Naive B cell (primary cell): ENCODE measurements at regions not wholly inside any gene's neighbourhood (a gene's known extent, or its start where the extent isn't known, plus 50 kb on each side); places are given as distances from the start of the nearest gene placed in this dataset.
"Not testable (repeated sequence)": the region's sequence is repeated elsewhere in the genome, so short reads cannot be mapped to it uniquely, and the experiment has no call there.

ENCODE experiments used
- ATAC-seq, 2 donors: fragments of 150-1000 bp; cut with Tn5 transposase; 2 replicates each; pipeline ENCODE4 v1.10.0; 2021; ENCODE audit warnings: low read depth in 2 of 2, mild to moderate bottlenecking in 2 of 2, moderate library complexity in 2 of 2
- DNase-seq: peaks from one replicate; pipeline ENCODE4 v3.0.0; 2022
- H3K27ac Mint-ChIP-seq, 6 donors: one replicate each; pipeline ENCODE4 v1.8.0; 2020 to 2022; ENCODE audit warnings: mild to moderate bottlenecking in 6 of 6, mixed read lengths in 6 of 6, moderate library complexity in 5 of 6, inconsistent platforms in 2 of 6
- H3K27me3 Mint-ChIP-seq, 3 donors: one replicate each; pipeline ENCODE4 v1.8.0; 2021 to 2022; ENCODE audit warnings: mixed read lengths in 3 of 3, mild to moderate bottlenecking in 1 of 3
- H3K36me3 Mint-ChIP-seq, 2 donors: one replicate each; pipeline ENCODE4 v1.8.0; 2020 to 2022; ENCODE audit warnings: mixed read lengths in 2 of 2, inconsistent platforms in 1 of 2, mild to moderate bottlenecking in 1 of 2
- H3K4me1 Mint-ChIP-seq, 3 donors: one replicate each; pipeline ENCODE4 v1.8.0; 2020 to 2022; ENCODE audit warnings: mixed read lengths in 3 of 3, inconsistent platforms in 1 of 3, mild to moderate bottlenecking in 1 of 3, moderate library complexity in 1 of 3
- H3K4me3 Mint-ChIP-seq, 8 donors: one replicate each; pipeline ENCODE4 v1.8.0; 2020 to 2022; ENCODE audit warnings: mild to moderate bottlenecking in 8 of 8, mixed read lengths in 8 of 8, moderate library complexity in 8 of 8, inconsistent platforms in 2 of 8
- H3K9me3 Mint-ChIP-seq, 7 donors: one replicate each; pipeline ENCODE4 v1.8.0; 2020 to 2022; ENCODE audit warnings: mixed read lengths in 7 of 7, mild to moderate bottlenecking in 5 of 7, inconsistent platforms in 2 of 7, moderate library complexity in 1 of 7

DNA sequence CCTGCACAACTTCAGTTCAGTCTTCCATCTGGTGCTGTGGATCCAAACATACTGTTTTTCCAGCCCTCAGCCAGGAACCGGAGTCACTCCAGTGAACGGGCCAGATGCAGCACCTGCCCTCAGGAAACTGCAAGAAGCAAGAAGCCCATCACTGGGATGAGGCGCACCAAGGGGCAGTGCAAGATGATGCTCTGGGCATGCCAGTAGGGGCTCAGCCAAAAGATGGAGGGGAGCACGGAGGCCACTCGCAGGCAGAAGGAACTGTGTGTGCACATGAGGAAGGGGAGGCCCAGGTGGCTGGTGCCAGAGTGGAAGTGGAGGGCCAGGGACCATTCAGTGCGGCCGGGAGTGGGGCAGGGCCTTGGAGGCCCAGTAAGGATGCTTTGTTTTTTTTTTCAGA lies 161.7 kb upstream of the MAMLD1 start:
- Mint-ChIP-seq H3K27ac (no peak overlapping the region), H3K4me1 (peaks cover 0 to 5% (median 0%) of the 10 kb centered on the region in 3 donors), H3K27me3 (no peaks in the 10 kb centered on the region), H3K9me3 (peaks cover 0 to 2% (median 0%) of the 10 kb centered on the region in 7 donors), H3K36me3 (no peaks in the 10 kb centered on the region), H3K4me3 (no peak overlapping the region)
- no peak for ATAC-seq
- no peak for DNase-seq

DNA sequence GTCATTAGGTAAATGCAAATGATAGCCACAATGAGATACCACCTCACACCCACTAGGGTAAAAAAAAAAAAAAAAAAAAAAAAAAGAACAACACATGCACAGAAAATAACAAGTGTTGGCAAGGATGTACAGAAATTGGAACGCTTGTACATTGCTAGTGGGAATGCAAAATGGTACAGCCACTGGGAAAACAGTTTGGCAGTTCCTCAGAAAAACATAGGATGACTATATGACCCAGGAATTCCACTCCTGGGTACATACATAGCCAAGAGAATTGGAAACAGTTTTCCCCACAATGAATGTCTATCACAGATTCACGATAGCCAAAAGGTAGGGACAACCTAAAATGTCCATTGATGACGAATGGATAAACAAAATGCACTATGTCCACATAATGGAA lies 161.3 kb upstream of the MAMLD1 start:
- ATAC-seq (no peak), DNase-seq (no peak)
- Mint-ChIP-seq H3K27me3 (no peaks in the 10 kb centered on the region), H3K9me3 (peaks cover 0 to 2% (median 0%) of the 10 kb centered on the region in 7 donors), H3K36me3 (no peaks in the 10 kb centered on the region), H3K4me3 (no peak overlapping the region), H3K4me1 (peaks cover 0 to 5% (median 0%) of the 10 kb centered on the region in 3 donors), H3K27ac (no peak overlapping the region)

DNA sequence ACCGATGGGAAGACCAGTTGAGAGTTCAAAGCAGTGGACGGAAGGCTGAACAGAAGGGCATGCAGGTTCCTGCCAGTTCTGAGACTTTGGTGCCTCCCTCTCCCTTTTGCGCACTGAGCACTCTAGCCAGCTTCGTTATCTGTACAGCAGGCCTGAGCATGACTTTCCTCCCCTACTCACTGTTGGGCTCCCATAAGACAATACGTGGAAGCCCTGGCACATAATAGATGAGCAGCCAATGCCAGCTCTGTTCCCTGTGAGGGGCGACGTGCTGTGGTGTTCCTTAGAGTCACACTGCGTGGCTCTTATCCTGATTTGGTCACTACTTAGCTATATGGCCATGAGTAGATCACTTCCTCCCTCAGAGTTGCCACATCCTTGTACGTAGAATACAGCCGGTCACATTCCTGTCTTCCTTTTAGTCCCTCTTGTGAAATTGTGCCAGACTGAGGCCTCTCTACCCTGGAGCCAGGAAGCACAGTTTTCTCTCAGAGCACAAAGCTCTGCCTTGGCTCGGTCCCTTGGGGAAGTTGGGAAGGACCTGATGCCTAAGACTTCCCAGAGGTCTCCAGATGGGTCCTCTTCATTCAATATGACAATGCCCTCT lies 160.4 kb upstream of the MAMLD1 start:
- Mint-ChIP-seq H3K4me1 (peaks cover 0 to 5% (median 0%) of the 10 kb centered on the region in 3 donors), H3K27me3 (no peaks in the 10 kb centered on the region), H3K9me3 (peaks cover 0 to 2% (median 0%) of the 10 kb centered on the region in 7 donors), H3K27ac (no peak overlapping the region), H3K36me3 (no peaks in the 10 kb centered on the region), H3K4me3 (no peak overlapping the region)
- no peak for ATAC-seq
- DNase-seq, result no peak

DNA sequence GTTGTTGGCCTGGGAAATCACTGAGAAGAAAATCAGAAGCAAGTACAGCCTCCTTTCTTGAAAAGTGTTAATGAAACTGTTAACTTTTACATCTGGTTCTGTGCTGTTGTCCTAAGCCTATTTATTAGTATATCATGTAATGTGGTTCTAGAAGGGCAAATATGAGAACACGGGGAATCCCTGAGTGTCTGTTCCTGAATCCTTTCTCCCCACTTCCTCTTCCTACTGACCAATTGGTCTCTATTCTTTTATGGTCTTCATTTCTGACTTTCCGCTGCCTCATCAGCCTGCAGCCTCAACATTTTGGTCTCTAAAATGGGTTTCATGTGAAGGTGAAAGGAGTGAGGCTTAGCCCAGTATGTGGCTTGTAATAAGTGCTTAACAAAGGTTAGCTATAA lies 159.9 kb upstream of the MAMLD1 start:
- H3K4me3 Mint-ChIP-seq, result no peak overlapping the region
- DNase-seq, result no peak
- no peak overlapping the region for H3K27ac Mint-ChIP-seq
- H3K36me3 Mint-ChIP-seq, result no peaks in the 10 kb centered on the region
- H3K9me3 Mint-ChIP-seq, result peaks cover 0 to 2% (median 0%) of the 10 kb centered on the region in 7 donors
- H3K4me1 Mint-ChIP-seq, result peaks cover 0 to 5% (median 0%) of the 10 kb centered on the region in 3 donors
- no peak for ATAC-seq
- no peaks in the 10 kb centered on the region for H3K27me3 Mint-ChIP-seq

DNA sequence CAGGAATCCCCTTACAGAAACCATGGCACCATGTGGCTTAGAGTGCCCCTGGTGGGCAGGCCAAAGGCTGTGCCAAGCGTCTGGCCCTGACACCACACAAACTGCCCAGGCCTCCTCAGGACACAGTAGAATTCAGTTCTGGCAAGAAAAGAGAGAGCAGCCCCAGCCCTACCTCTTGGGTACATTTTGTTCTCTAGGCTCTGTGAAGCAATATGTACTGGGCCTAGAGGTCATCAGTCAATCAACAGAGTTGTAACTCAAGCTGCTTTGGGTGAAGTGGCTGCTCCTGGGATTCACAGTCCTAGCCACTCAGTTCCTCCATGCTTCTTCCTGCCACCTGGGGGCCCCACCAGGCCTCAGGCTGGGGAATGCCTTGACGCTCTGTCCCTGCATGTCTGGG lies 158.1 kb upstream of the MAMLD1 start:
- Mint-ChIP-seq H3K27ac (peak overlapping the region in 2 of 6 donors; percentile 66 to 77), H3K4me3 (no peak overlapping the region), H3K9me3 (peaks cover 0 to 2% (median 0%) of the 10 kb centered on the region in 7 donors), H3K4me1 (peaks cover 0 to 5% (median 0%) of the 10 kb centered on the region in 3 donors), H3K27me3 (no peaks in the 10 kb centered on the region), H3K36me3 (no peaks in the 10 kb centered on the region)
- ATAC-seq (no peak), DNase-seq (no peak)

DNA sequence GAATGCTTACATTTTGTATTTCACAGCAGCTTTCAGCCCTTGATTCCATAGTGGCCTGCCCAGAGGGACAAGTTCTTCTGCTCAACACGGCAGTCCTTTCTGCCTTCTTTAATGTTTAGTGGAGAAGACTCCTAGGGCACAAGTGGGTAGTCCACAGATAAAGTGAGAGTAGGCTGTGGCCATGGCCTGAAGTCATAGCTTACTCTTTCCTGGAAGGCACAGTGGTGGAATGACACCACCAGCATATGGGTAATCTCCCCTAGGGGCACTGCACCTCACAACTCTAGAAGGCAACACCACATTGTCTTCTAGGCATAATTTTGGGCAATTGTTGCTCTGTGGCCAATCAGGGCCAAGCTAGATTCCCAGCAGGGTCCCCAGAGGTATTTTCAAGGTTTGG lies 155.4 kb upstream of the MAMLD1 start:
- Mint-ChIP-seq H3K36me3 (no peaks in the 10 kb centered on the region), H3K27ac (no peak overlapping the region), H3K27me3 (no peaks in the 10 kb centered on the region), H3K4me3 (no peak overlapping the region), H3K9me3 (peaks cover 0 to 2% (median 0%) of the 10 kb centered on the region in 7 donors), H3K4me1 (no peaks in the 10 kb centered on the region)
- DNase-seq (no peak), ATAC-seq (no peak)

DNA sequence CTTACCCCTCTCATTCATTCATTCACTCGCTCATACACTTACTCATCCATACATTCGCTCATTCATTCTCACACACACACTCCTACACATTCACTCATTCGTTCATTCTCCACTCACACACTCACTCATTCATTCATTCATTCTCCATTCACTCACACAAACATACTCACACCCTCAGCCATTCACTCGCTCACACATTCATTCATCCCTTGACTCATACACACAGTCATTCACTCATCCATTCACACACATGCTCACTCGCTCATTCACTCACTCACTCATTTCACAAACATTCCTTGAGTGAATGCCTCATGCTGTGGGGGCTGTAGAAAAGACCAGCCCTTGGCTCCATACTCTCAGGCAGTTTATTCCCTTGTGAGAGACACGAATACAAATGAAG lies 151.1 kb upstream of the MAMLD1 start:
- no peaks in the 10 kb centered on the region for H3K36me3 Mint-ChIP-seq

DNA sequence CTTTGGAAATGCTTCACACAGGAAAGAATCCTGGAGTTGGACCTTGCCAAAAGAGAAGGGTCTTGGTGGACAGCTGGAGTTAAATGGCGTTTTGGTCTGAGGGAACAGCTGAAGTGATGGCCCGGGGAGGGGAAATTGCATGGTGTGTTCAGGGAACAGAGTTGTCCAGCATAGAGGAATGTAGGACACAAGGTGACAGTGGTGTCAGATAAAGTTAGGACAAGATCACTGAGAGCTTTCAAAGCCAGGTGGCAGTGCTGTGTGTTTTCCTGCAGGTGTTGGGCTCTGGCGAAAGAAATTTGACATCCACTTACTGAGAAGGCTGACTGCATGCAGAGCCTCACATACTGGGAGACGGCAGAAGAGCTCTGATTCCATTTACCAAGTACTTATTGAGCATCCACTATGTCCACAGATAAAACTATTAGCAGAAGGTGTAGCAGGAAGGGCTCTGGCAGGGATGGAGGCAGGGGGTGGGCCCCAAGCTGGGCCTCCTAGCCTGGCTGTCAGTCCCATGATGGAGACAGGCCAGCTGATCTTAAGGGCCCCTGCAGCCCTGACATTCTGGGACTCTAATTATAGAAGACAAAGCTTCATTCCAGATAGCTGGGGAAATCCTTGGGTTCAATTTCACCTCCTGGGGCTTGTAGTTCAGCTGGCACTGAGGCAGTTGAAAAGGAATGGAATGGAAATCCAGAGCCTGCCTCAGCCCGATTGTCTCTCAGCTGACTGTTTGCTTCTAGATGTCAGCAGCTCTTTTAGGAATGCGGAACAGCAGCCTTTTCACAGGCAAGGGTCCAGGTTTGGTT lies 150.2 kb upstream of the MAMLD1 start:
- H3K27me3 Mint-ChIP-seq, result no peaks in the 10 kb centered on the region
- no peaks in the 10 kb centered on the region for H3K36me3 Mint-ChIP-seq
- peaks cover 0 to 2% (median 0%) of the 10 kb centered on the region in 7 donors for H3K9me3 Mint-ChIP-seq
- no peak for DNase-seq
- H3K4me1 Mint-ChIP-seq, result no peaks in the 10 kb centered on the region
- ATAC-seq, result no peak
- H3K4me3 Mint-ChIP-seq, result no peak overlapping the region
- H3K27ac Mint-ChIP-seq, result peak overlapping the region in 2 of 6 donors; percentile 17 to 58

More for the DNA sequence above, 151.1 kb upstream of the MAMLD1 start:
- no peaks in the 10 kb centered on the region for H3K4me1 Mint-ChIP-seq
- no peak overlapping the region for H3K27ac Mint-ChIP-seq
- H3K9me3 Mint-ChIP-seq, result peaks cover 0 to 2% (median 0%) of the 10 kb centered on the region in 7 donors
- H3K4me3 Mint-ChIP-seq, result peak overlapping the region in 1 of 8 donors; percentile 57
- H3K27me3 Mint-ChIP-seq, result no peaks in the 10 kb centered on the region
- ATAC-seq (no peak), DNase-seq (no peak)

DNA sequence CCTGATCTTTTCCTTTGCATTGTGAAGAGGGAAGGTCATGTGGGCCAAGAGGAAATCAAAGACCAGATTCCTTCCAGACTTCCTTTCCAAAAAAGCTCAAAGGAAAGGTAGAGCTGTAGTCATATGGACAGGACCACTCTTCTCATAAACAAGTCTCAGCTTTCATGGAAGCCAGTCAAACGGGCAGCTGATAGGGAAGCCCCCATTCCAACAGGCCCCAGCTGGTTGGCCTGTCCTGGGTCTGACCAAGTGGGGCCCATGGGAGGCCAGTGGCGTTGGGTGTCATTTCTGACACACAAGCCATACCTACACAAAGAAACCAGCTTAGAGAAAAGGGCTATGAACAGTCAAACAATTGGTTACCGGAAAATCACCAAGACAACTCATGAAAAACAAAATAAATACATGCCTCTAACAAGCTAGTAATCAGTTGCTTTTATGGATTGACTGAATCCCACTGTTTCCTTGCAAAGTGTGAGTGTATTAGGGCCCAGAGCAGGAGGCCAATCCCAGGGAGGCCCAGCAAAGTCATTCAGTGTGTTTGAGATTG lies 149.6 kb upstream of the MAMLD1 start:
- H3K4me1 Mint-ChIP-seq, result no peaks in the 10 kb centered on the region
- peaks cover 0 to 2% (median 0%) of the 10 kb centered on the region in 7 donors for H3K9me3 Mint-ChIP-seq
- no peak overlapping the region for H3K4me3 Mint-ChIP-seq
- no peaks in the 10 kb centered on the region for H3K27me3 Mint-ChIP-seq
- H3K27ac Mint-ChIP-seq, result no peak overlapping the region
- DNase-seq, result no peak
- H3K36me3 Mint-ChIP-seq, result no peaks in the 10 kb centered on the region
- ATAC-seq, result no peak

DNA sequence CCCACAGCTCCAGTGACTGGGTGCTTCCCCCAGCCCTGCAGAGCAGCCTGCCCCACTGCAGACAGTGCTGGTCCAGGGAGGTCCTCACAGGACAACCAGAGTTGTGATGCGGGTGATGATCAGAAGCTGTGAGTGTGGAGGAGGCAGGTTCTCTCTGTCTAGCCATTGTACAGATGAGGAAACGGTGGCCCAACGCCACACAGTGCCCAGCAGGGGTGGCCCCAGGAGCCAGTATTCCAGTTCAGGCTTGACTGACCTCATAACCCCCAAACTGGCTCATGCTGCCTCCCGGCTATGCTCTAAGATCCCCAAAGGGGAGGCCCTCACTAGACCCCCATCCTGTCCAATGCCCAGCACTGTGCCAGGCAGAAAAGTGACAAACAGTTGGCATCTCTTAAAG lies 147.1 kb upstream of the MAMLD1 start:
- not testable (repeated sequence) for H3K4me3 Mint-ChIP-seq, H3K9me3 Mint-ChIP-seq, H3K27ac Mint-ChIP-seq, ATAC-seq, H3K4me1 Mint-ChIP-seq, H3K27me3 Mint-ChIP-seq, H3K36me3 Mint-ChIP-seq, DNase-seq

DNA sequence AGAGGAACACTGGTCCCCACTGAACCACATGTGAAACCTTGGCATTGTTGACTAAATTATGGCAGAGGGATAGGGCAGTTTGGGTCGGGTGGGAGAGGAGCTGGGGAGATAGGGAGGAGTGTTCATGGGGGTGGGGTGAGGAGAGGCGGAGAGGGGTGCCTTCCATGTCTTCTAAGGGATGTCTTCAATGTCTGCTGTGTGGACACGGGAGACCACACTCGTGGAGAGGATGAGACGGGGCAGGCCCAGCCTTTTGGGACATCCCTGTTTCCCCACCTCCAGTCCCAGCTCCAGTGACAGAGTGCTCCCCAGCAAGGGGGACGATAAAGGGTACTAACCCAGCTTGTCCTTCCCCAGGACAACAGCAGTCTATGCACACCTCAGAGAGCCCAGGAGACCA lies 146.4 kb upstream of the MAMLD1 start:
- Mint-ChIP-seq H3K4me1 (no peaks in the 10 kb centered on the region), H3K27ac (no peak overlapping the region), H3K27me3 (peaks cover 0 to 10% (median 0%) of the 10 kb centered on the region in 3 donors), H3K9me3 (no peaks in the 10 kb centered on the region), H3K4me3 (no peak overlapping the region), H3K36me3 (no peaks in the 10 kb centered on the region)
- ATAC-seq (no peak), DNase-seq (no peak)

DNA sequence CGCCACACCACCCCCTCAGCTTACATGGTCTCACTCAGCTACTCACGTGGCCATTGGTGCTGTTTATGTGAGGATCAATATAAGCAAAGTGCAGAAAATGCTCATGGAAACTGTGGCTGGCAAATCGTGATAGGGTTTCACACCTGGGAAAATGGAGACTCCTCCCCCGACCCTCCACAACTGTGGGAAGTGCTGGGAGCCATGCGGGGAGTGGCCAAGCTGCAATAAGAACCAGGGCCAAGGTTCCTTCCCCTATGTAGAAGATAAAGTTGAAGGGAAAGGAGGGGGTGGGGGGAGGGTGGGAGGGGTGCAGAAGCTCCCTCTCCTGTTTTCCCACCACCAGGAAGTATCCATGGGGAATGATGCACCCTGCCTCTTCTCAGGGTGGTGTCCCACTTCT lies 145.5 kb upstream of the MAMLD1 start:
- Mint-ChIP-seq H3K27ac (no peak overlapping the region), H3K9me3 (no peaks in the 10 kb centered on the region), H3K4me3 (no peak overlapping the region), H3K27me3 (peaks cover 0 to 14% (median 0%) of the 10 kb centered on the region in 3 donors), H3K36me3 (no peaks in the 10 kb centered on the region), H3K4me1 (no peaks in the 10 kb centered on the region)
- DNase-seq, result no peak
- no peak for ATAC-seq

DNA sequence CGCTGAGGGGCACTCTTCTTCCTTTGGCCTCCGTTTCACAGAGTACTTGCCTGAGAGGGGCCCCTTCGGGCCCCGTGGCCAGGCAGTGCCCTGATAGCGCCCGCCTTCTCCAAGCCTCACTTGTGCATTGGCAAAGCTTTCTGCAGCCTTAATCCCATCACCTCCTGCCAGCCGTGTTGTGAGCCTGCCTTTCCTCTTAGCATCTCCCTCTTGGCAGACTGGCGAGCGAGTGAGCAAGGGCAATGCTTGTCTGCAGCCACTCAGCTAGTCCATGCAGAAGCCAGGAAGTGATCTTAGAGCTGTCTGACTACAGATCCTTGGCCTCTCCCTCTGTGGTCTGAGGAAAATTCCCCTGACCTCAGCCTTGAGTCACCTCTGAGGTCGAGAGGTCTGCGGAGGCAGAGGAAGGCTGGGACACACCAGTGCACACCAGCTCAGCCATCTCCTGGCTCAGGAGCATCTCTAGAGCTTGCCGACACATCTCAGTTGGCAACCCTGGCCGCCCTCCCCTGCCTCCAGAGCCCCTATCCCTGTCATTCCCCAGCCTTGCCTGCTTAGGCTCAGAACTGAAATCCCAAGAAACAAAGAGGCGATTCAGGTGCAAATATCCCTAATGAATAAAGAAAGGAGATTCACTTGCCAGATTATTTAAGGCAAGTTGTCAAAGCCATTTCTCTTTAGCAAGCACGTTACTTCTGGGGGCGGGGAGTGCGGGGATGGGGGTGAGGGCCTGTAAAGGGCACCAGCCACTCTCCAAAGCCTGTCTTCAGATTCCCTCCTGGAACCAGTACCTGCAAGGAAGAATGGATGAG lies 143.5 kb upstream of the MAMLD1 start:
- no peak overlapping the region for H3K4me3 Mint-ChIP-seq
- DNase-seq (no peak), ATAC-seq (no peak)
- H3K27me3 Mint-ChIP-seq, result peaks cover 0 to 14% (median 0%) of the 10 kb centered on the region in 3 donors
- no peaks in the 10 kb centered on the region for H3K9me3 Mint-ChIP-seq
- H3K27ac Mint-ChIP-seq, result no peak overlapping the region
- H3K36me3 Mint-ChIP-seq, result no peaks in the 10 kb centered on the region
- H3K4me1 Mint-ChIP-seq, result no peaks in the 10 kb centered on the region
